ENCODE measurements at regions not wholly inside any gene's neighbourhood (a gene's known extent, or its start where the extent isn't known, plus 50 kb on each side); places are given as distances from the start of the nearest gene placed in this dataset.

DNA sequence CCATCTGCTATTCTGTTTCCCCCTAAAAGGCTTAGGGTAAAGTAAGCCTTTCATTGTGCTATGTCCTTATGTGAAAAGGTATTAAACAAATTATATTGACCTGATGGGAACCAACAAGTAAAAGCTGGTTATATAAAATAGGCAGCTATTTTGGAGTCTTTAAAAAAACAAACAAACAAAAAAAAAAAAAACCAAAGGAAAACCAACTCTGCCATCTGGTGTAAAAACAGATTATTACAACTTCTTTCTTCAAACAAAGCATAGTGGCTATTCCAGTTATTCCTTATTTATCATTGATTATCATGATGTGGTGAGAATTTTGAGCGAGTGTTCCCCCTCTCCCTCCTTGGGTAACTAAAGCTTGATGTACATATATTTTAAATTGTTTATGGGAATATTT lies 122.3 kb upstream of the FHL2 start:
- no peak for DNase-seq (ENCODE audit: low read depth, low spot score)

DNA sequence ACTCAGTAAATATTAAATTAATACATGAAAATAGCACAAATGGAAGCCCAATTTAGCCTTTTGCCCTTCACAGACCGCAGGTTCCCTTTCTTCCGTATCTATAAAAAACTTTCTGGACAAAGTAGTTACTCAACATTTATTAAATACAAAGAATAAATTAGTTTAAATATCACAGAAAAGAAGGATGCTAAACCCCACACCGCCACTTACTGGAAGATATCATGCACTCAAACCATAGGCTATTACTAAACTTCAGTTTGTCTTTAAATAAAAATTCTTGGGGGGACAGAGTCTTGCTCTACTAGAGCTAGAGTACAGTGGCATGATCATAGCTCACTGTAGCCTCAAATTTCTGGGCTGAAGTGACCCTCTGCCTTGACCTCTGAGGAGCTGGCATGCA lies 120.7 kb upstream of the FHL2 start:
- no peaks in the 10 kb centered on the region for H3K27me3 ChIP-seq (ENCODE audit: control insufficient read depth, extremely low read depth, insufficient read depth, low read length)
- TF ChIP-seq, protein P1, sequence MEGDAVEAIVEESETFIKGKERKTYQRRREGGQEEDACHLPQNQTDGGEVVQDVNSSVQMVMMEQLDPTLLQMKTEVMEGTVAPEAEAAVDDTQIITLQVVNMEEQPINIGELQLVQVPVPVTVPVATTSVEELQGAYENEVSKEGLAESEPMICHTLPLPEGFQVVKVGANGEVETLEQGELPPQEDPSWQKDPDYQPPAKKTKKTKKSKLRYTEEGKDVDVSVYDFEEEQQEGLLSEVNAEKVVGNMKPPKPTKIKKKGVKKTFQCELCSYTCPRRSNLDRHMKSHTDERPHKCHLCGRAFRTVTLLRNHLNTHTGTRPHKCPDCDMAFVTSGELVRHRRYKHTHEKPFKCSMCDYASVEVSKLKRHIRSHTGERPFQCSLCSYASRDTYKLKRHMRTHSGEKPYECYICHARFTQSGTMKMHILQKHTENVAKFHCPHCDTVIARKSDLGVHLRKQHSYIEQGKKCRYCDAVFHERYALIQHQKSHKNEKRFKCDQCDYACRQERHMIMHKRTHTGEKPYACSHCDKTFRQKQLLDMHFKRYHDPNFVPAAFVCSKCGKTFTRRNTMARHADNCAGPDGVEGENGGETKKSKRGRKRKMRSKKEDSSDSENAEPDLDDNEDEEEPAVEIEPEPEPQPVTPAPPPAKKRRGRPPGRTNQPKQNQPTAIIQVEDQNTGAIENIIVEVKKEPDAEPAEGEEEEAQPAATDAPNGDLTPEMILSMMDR (optimal IDR thresholded peaks at IDR 0.05 in 1 of 3, IDR thresholded peaks at IDR 0.05 in 1 of 3, conservative IDR thresholded peaks at IDR 0.05 in 1 of 3; ENCODE audit: extremely low read depth in 1 of 3, insufficient read depth in 2 of 3, low read length in 3 of 3), result no peak
- no peak for TF ChIP-seq EZH2 (IDR thresholded peaks at IDR 0.05; ENCODE audit: low read length)
- no peak overlapping the region for H2AFZ ChIP-seq (ENCODE audit: control insufficient read depth, low read length)
- no peak overlapping the region for H3K4me3 ChIP-seq (ENCODE audit: control insufficient read depth in 2 of 3, extremely low read depth in 1 of 3, insufficient read depth in 2 of 3, low read depth in 1 of 3, low read length in 3 of 3)
- no peaks in the 10 kb centered on the region for H3K9me1 ChIP-seq (ENCODE audit: control insufficient read depth, extremely low read depth, insufficient read depth, low read length)
- no peak overlapping the region for H3K4me2 ChIP-seq (ENCODE audit: control insufficient read depth, extremely low read depth, insufficient read depth, low read depth, low read length)
- FAIRE-seq (no peak), DNase-seq (ENCODE audit: low read depth, low spot score) (no peak)
- peaks cover 12% of the 10 kb centered on the region for H3K4me1 ChIP-seq (ENCODE audit: control insufficient read depth, extremely low read depth, insufficient read depth, low read length)
- H4K20me1 ChIP-seq (ENCODE audit: control insufficient read depth, extremely low read depth, insufficient read depth, low read length), result no peaks in the 10 kb centered on the region
- dilution Hi-C loops (cut with MboI; ENCODE audit: extremely low pct_ligation_motif_present, low sequenced_read_pairs), result no loop called here
- no peaks in the 10 kb centered on the region for H3K36me3 ChIP-seq (ENCODE audit: control insufficient read depth in 2 of 2, extremely low read depth in 1 of 2, insufficient read depth in 2 of 2, low read length in 2 of 2)
- H3K79me2 ChIP-seq (ENCODE audit: control insufficient read depth, insufficient read depth, low read length), result no peaks in the 10 kb centered on the region
- no peak overlapping the region for H3K9ac ChIP-seq (ENCODE audit: control insufficient read depth, extremely low read depth, insufficient read depth, low read length)
- H3K9me3 ChIP-seq (ENCODE audit: control insufficient read depth, low read depth, low read length), result no peaks in the 10 kb centered on the region
- H3K27ac ChIP-seq (ENCODE audit: control insufficient read depth, insufficient read depth, low read length), result no peak overlapping the region

More for the DNA sequence above, 122.3 kb upstream of the FHL2 start:
- H3K27ac ChIP-seq (ENCODE audit: control insufficient read depth, insufficient read depth, low read length), result no peak overlapping the region
- no peak overlapping the region for H3K4me2 ChIP-seq (ENCODE audit: control insufficient read depth, extremely low read depth, insufficient read depth, low read depth, low read length)
- H3K4me3 ChIP-seq (ENCODE audit: control insufficient read depth in 2 of 3, extremely low read depth in 1 of 3, insufficient read depth in 2 of 3, low read depth in 1 of 3, low read length in 3 of 3), result no peak overlapping the region
- dilution Hi-C loops (cut with MboI; ENCODE audit: extremely low pct_ligation_motif_present, low sequenced_read_pairs), result no loop called here
- FAIRE-seq, result no peak
- no peaks in the 10 kb centered on the region for H4K20me1 ChIP-seq (ENCODE audit: control insufficient read depth, extremely low read depth, insufficient read depth, low read length)
- H3K9me1 ChIP-seq (ENCODE audit: control insufficient read depth, extremely low read depth, insufficient read depth, low read length), result no peaks in the 10 kb centered on the region
- TF ChIP-seq EZH2 (IDR thresholded peaks at IDR 0.05; ENCODE audit: low read length), result no peak
- TF ChIP-seq, protein P1 (optimal IDR thresholded peaks at IDR 0.05 in 1 of 3, IDR thresholded peaks at IDR 0.05 in 1 of 3, conservative IDR thresholded peaks at IDR 0.05 in 1 of 3; ENCODE audit: extremely low read depth in 1 of 3, insufficient read depth in 2 of 3, low read length in 3 of 3), result peak in 1 of 3 experiments; percentile 33
- H2AFZ ChIP-seq (ENCODE audit: control insufficient read depth, low read length), result no peak overlapping the region
- no peak overlapping the region for H3K9ac ChIP-seq (ENCODE audit: control insufficient read depth, extremely low read depth, insufficient read depth, low read length)
- H3K79me2 ChIP-seq (ENCODE audit: control insufficient read depth, insufficient read depth, low read length), result no peaks in the 10 kb centered on the region
- no peaks in the 10 kb centered on the region for H3K27me3 ChIP-seq (ENCODE audit: control insufficient read depth, extremely low read depth, insufficient read depth, low read length)
- peaks cover 6% of the 10 kb centered on the region for H3K4me1 ChIP-seq (ENCODE audit: control insufficient read depth, extremely low read depth, insufficient read depth, low read length)
- H3K36me3 ChIP-seq (ENCODE audit: control insufficient read depth in 2 of 2, extremely low read depth in 1 of 2, insufficient read depth in 2 of 2, low read length in 2 of 2), result no peaks in the 10 kb centered on the region
- no peaks in the 10 kb centered on the region for H3K9me3 ChIP-seq (ENCODE audit: control insufficient read depth, low read depth, low read length)

Measured in keratinocyte (primary cell).